ENCODE measurements at regions not wholly inside any gene's neighbourhood (a gene's known extent, or its start where the extent isn't known, plus 50 kb on each side); places are given as distances from the start of the nearest gene placed in this dataset.

DNA sequence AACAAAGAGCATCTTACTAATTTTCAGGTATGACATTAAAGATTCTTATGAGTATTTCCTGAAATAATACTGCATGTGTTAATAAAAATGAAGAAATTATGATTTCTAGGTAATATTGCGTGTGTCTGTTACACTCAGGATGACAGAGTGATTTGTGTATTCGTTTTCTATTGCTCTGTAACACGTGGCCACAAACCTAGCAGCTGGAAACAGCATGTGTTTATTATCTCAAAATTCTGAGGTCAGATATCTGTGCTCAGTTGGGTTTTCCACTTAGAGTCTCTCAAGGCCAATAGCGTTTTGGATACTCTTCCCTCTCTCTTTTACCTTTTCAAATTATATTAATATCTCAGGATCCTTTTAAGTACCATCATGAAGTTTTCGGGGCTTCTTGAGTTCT, 667.9 kb upstream of the CDH7 start:
- Histone ChIP-seq H3K27ac (replicated peaks) (no peak overlapping the region), H3K9me3 (replicated peaks) (no peaks in the 10 kb centered on the region), H3K36me3 (no peaks in the 10 kb centered on the region), H3K4me1 (no peaks in the 10 kb centered on the region), H3K4me3 (no peak overlapping the region), H3K27me3 (ENCODE audit: low read depth) (no peaks in the 10 kb centered on the region)
- DNase-seq = no peak
- TF ChIP-seq, protein P1, sequence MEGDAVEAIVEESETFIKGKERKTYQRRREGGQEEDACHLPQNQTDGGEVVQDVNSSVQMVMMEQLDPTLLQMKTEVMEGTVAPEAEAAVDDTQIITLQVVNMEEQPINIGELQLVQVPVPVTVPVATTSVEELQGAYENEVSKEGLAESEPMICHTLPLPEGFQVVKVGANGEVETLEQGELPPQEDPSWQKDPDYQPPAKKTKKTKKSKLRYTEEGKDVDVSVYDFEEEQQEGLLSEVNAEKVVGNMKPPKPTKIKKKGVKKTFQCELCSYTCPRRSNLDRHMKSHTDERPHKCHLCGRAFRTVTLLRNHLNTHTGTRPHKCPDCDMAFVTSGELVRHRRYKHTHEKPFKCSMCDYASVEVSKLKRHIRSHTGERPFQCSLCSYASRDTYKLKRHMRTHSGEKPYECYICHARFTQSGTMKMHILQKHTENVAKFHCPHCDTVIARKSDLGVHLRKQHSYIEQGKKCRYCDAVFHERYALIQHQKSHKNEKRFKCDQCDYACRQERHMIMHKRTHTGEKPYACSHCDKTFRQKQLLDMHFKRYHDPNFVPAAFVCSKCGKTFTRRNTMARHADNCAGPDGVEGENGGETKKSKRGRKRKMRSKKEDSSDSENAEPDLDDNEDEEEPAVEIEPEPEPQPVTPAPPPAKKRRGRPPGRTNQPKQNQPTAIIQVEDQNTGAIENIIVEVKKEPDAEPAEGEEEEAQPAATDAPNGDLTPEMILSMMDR (IDR thresholded peaks at IDR 0.05; ENCODE audit: borderline replicate concordance) = no peak
- intact Hi-C loops (cut with micrococcal nuclease) = no loop called here

GRCh38 chr18:65081786-65082185, 669.0 kb upstream of the CDH7 start:
- intact Hi-C loops (cut with micrococcal nuclease) = no loop called here
- DNase-seq = no peak
- Histone ChIP-seq H3K4me3 (no peak overlapping the region), H3K9me3 (replicated peaks) (no peaks in the 10 kb centered on the region), H3K4me1 (no peaks in the 10 kb centered on the region), H3K36me3 (no peaks in the 10 kb centered on the region), H3K27ac (replicated peaks) (no peak overlapping the region), H3K27me3 (ENCODE audit: low read depth) (no peaks in the 10 kb centered on the region)
- TF ChIP-seq, protein P1 (IDR thresholded peaks at IDR 0.05; ENCODE audit: borderline replicate concordance) = no peak

DNA sequence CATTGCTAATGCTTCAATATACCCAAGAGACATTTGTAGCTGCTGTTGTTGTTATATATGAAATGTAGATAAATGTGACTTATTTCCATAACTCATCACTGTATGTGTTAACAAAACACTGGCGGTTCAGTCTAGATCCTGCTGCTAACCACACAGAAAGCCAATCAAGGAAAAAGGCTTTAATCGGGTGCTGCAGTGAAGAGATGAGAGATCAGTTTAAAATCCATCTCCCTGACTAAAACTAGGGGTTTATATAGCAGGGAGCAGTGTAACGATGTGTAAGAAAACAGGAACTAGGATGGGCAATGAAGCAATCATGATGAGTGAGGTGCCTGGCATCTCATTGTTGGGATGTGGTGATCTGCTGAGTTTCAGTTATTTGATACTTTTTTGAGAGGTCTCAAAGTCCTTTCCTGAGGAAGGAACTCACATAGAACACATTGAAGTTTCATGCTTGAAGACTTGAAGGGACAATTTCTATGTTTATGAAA, 677.7 kb upstream of the CDH7 start:
- DNase-seq = no peak
- no peak overlapping the region for H3K27ac ChIP-seq (replicated peaks)
- H3K4me3 ChIP-seq = no peak overlapping the region
- H3K27me3 ChIP-seq (ENCODE audit: low read depth) = no peaks in the 10 kb centered on the region
- no peaks in the 10 kb centered on the region for H3K36me3 ChIP-seq
- TF ChIP-seq, protein P1 (IDR thresholded peaks at IDR 0.05; ENCODE audit: borderline replicate concordance) = no peak
- intact Hi-C loops (cut with micrococcal nuclease) = no loop called here
- no peaks in the 10 kb centered on the region for H3K4me1 ChIP-seq
- no peaks in the 10 kb centered on the region for H3K9me3 ChIP-seq (replicated peaks)

GRCh38 chr18:65057439-65058083, 693.3 kb upstream of the CDH7 start:
- H3K4me3 ChIP-seq = peak overlapping the region; percentile 49
- TF ChIP-seq, protein P1 (IDR thresholded peaks at IDR 0.05; ENCODE audit: borderline replicate concordance) = no peak

GRCh38 chr18:65056575-65056974, 694.2 kb upstream of the CDH7 start:
- Histone ChIP-seq H3K4me1 (peaks cover 7% of the 10 kb centered on the region), H3K27me3 (ENCODE audit: low read depth) (no peaks in the 10 kb centered on the region), H3K9me3 (replicated peaks) (peaks cover 4% of the 10 kb centered on the region), H3K4me3 (no peak overlapping the region), H3K36me3 (no peaks in the 10 kb centered on the region), H3K27ac (replicated peaks) (no peak overlapping the region)
- DNase-seq = no peak
- intact Hi-C loops (cut with micrococcal nuclease) = no loop called here
- TF ChIP-seq, protein P1 (IDR thresholded peaks at IDR 0.05; ENCODE audit: borderline replicate concordance) = no peak

More at GRCh38 chr18:65057439-65058083, 693.3 kb upstream of the CDH7 start:
- Histone ChIP-seq H3K4me1 (peaks cover 7% of the 10 kb centered on the region), H3K36me3 (no peaks in the 10 kb centered on the region), H3K27me3 (ENCODE audit: low read depth) (no peaks in the 10 kb centered on the region), H3K27ac (replicated peaks) (peak overlapping the region; percentile 43), H3K9me3 (replicated peaks) (peaks cover 4% of the 10 kb centered on the region)
- no peak for DNase-seq
- intact Hi-C loops (cut with micrococcal nuclease) = no loop called here
